Ovary (tissue), 7 donors: ENCODE measurements at regions not wholly inside any gene's neighbourhood (a gene's known extent, or its start where the extent isn't known, plus 50 kb on each side); places are given as distances from the start of the nearest gene placed in this dataset.
A peak's percentile ranks its signal among the peaks of the same experiment; 100 is the strongest.

ENCODE experiments used
- DNase-seq, 5 donors: peaks; one replicate each; pipeline ENCODE4 v3.0.0-alpha.2; 2019 to 2020
- H3K27ac ChIP-seq, 2 donors: fragments of 200-600 bp; one replicate each; pipeline versions ENCODE4 v1.5.1 to v1.8.0; 2019 to 2022
- H3K27me3 ChIP-seq: fragments of 200-600 bp; one replicate; pipeline ENCODE4 v1.8.0; 2022
- H3K36me3 ChIP-seq: fragments of 200-600 bp; sonication (generic); one replicate; pipeline ENCODE4 v1.5.1; 2019
- H3K4me1 ChIP-seq: one replicate; pipeline ENCODE4 v1.8.1; 2013; ENCODE audit warnings: mild to moderate bottlenecking, moderate library complexity; ENCODE audit not compliant: insufficient read depth
- H3K4me3 ChIP-seq: fragments of 200-600 bp; sonication (generic); one replicate; pipeline ENCODE4 v1.5.1; 2017
- H3K9me3 ChIP-seq, 2 donors: fragments of 200-600 bp in 1 of 2; sonication (generic) in 1 of 2; one replicate each; pipeline versions ENCODE4 v1.5.1 to v1.8.1; 2013 to 2019; ENCODE audit warnings: mild to moderate bottlenecking in 1 of 2, moderate library complexity in 1 of 2
- CTCF ChIP-seq, 3 donors: fragments of 450-650 bp in 2 of 3; fragments of 200-600 bp in 1 of 3; IDR thresholded peaks; one replicate each; pipeline versions ENCODE4 v1.5.1 to v1.8.0; 2016 to 2022; ENCODE audit warnings: antibody characterized with exemption in 3 of 3, mild to moderate bottlenecking in 1 of 3
- EP300 ChIP-seq: sonication (generic); formaldehyde crosslinking; IDR thresholded peaks from one replicate; pipeline ENCODE4 v1.6.1; 2017; ENCODE audit warnings: antibody characterized with exemption
- POLR2A ChIP-seq: fragments of 450-650 bp; IDR thresholded peaks from one replicate; pipeline ENCODE4 v1.6.1; 2017; ENCODE audit warnings: antibody characterized with exemption, mild to moderate bottlenecking, moderate library complexity
- WGBS, 3 donors: extraction: QIAGEN DNeasy Blood & Tissue Kit in 1 of 3; methylation state at CpG; one replicate each; pipeline versions ENCODE4 v1.1.5 to v1.1.7; 2013 to 2017; 5-methylcytosine and 5-hydroxymethylcytosine counted together
- intact Hi-C, 4 donors: fragments of 100-400 bp; cut with DNase I; formaldehyde crosslinking; loops; one replicate each; pipeline versions ENCODE4 v1.11.0 to v1.15.1; 2022 to 2023
- donor health status: DM: no; HTN: no; CAD: no; lungs with moderate emphysema.
- donor health status: DM: no; HTN: no; CAD: no.
- donor health status: Bipolar disorder and iron deficiency.
- donor health status: DM: no; HTN: no; CAD: no.
- donor health status: DM: yes; HTN: yes; CAD: no.

- 45 to 51% (median 47%) methylated on average over 3 of the region's 3 CpGs for WGBS, 3 donors
Observed at GRCh38 chrX:129000018-129000417, 523.3 kb downstream of the SMARCA1 start.

GRCh38 chrX:128992107-128992971 is 531.0 kb downstream of the SMARCA1 start:
- TF ChIP-seq CTCF (IDR thresholded peaks at IDR 0.05) (no peak), EP300 (no peak), POLR2A (no peak)
- Histone ChIP-seq H3K9me3 (no peaks in the 10 kb centered on the region), H3K4me1 (no peaks in the 10 kb centered on the region), H3K27me3 (no peaks in the 10 kb centered on the region), H3K4me3 (no peak overlapping the region), H3K36me3 (no peaks in the 10 kb centered on the region), H3K27ac (no peak overlapping the region)
- 59 to 62% (median 61%) methylated on average over 4 of the region's 4 CpGs for WGBS, 3 donors
- intact Hi-C loops, result no loop called here
- no peak for DNase-seq

More at GRCh38 chrX:129000018-129000417, 523.3 kb downstream of the SMARCA1 start:
- no peaks in the 10 kb centered on the region for H3K4me1 ChIP-seq
- intact Hi-C loops, result no loop called here
- H3K9me3 ChIP-seq, result no peaks in the 10 kb centered on the region
- no peaks in the 10 kb centered on the region for H3K27me3 ChIP-seq
- TF ChIP-seq POLR2A (no peak), EP300 (no peak), CTCF (IDR thresholded peaks at IDR 0.05) (no peak)
- DNase-seq, result no peak
- H3K4me3 ChIP-seq, result no peak overlapping the region
- H3K27ac ChIP-seq, result no peak overlapping the region
- H3K36me3 ChIP-seq, result no peaks in the 10 kb centered on the region

- no peaks in the 10 kb centered on the region for H3K4me1 ChIP-seq
- no peak overlapping the region for H3K4me3 ChIP-seq
- H3K27ac ChIP-seq, result no peak overlapping the region
- intact Hi-C loops, result no loop called here
- WGBS, 3 donors, result 3 to 10% (median 7%) methylated on average over 6 of the region's 6 CpGs
- peak in 1 of 5 donors; percentile 16 for DNase-seq
- no peaks in the 10 kb centered on the region for H3K36me3 ChIP-seq
- H3K27me3 ChIP-seq, result no peaks in the 10 kb centered on the region
- no peaks in the 10 kb centered on the region for H3K9me3 ChIP-seq
- TF ChIP-seq POLR2A (no peak), EP300 (no peak), CTCF (IDR thresholded peaks at IDR 0.05) (no peak)
Observed at GRCh38 chrX:128975745-128976144, 547.5 kb downstream of the SMARCA1 start.

- Histone ChIP-seq H3K4me1 (no peaks in the 10 kb centered on the region), H3K4me3 (no peak overlapping the region), H3K27ac (no peak overlapping the region), H3K9me3 (no peaks in the 10 kb centered on the region), H3K27me3 (no peaks in the 10 kb centered on the region), H3K36me3 (no peaks in the 10 kb centered on the region)
- no peak for DNase-seq
- intact Hi-C loops, result no loop called here
- no peak for TF ChIP-seq CTCF (IDR thresholded peaks at IDR 0.05)
- no peak for TF ChIP-seq EP300
- TF ChIP-seq POLR2A, result no peak
- WGBS, 3 donors, result 54 to 68% (median 58%) methylated on average over 3 of the region's 3 CpGs
Observed at GRCh38 chrX:128973033-128973432, 550.3 kb downstream of the SMARCA1 start.
